ENCODE measurements at regions not wholly inside any gene's neighbourhood (a gene's known extent, or its start where the extent isn't known, plus 50 kb on each side); places are given as distances from the start of the nearest gene placed in this dataset.

GRCh38 chr22:27400811-27401210 is 400.7 kb downstream of the MN1 start:
- H4K5ac ChIP-seq (ENCODE audit: insufficient read length, low read depth, low read length): no peak overlapping the region
- no peak overlapping the region for H2BK120ac ChIP-seq (ENCODE audit: low read depth, low read length, poor library complexity, severe bottlenecking)
- no peak overlapping the region for H3K23ac ChIP-seq (ENCODE audit: insufficient read length, low read depth, low read length)
- no peak overlapping the region for H3K27ac ChIP-seq (ENCODE audit: insufficient read length, low read depth, low read length)
- no peak for TF ChIP-seq CTCF (conservative IDR thresholded peaks at IDR 0.05)
- no peak overlapping the region for H4K91ac ChIP-seq (ENCODE audit: insufficient read length, low read depth, low read length)
- H4K8ac ChIP-seq (replicated peaks; ENCODE audit: insufficient read length, low read depth, low read length): no peak overlapping the region
- H3K4me2 ChIP-seq (ENCODE audit: insufficient read depth, insufficient read length, low read length): no peak overlapping the region
- H4K20me1 ChIP-seq (ENCODE audit: control insufficient read depth, insufficient read depth, insufficient read length): no peaks in the 10 kb centered on the region
- Mint-ChIP-seq H3K27me3 (ENCODE audit: low read depth) (peaks cover 26% of the 10 kb centered on the region), H3K4me1 (no peaks in the 10 kb centered on the region; a peak in 1 of 4 replicates), H3K4me3 (no peak overlapping the region; a peak in 1 of 5 replicates), H3K36me3 (ENCODE audit: insufficient read depth in 1 of 3, low read depth in 3 of 3) (no peaks in the 10 kb centered on the region), H3K27ac (no peak overlapping the region), H3K9me3 (no peaks in the 10 kb centered on the region; a peak in 1 of 5 replicates)
- no CpG with 5 or more reads among the region's 1 CpG for WGBS (ENCODE audit: extremely low coverage, insufficient read length, low lambda C conversion rate)
- H2BK5ac ChIP-seq (ENCODE audit: insufficient read length, low read length): no peak overlapping the region
- no peak overlapping the region for H2AK5ac ChIP-seq (ENCODE audit: insufficient read length, low read length)
- H3T11ph ChIP-seq (ENCODE audit: low read length): no peak overlapping the region
- no peaks in the 10 kb centered on the region for H3K4me1 ChIP-seq (ENCODE audit: insufficient read depth, low read length)
- H3K18ac ChIP-seq (ENCODE audit: insufficient read length, low read depth, low read length): no peak overlapping the region
- no peaks in the 10 kb centered on the region for H3K27me3 ChIP-seq (ENCODE audit: insufficient read depth, low read length)
- H3K56ac ChIP-seq (ENCODE audit: insufficient read length, low read depth, low read length): no peak overlapping the region
- no peaks in the 10 kb centered on the region for H3K79me2 ChIP-seq (ENCODE audit: insufficient read depth, low read length)
- no peak overlapping the region for H2BK15ac ChIP-seq (ENCODE audit: low read depth, low read length)
- no peak overlapping the region for H3K14ac ChIP-seq (ENCODE audit: insufficient read depth, low read length)
- H3K4ac ChIP-seq (ENCODE audit: low read depth, low read length): no peak overlapping the region
- no peak for DNase-seq
- H2AFZ ChIP-seq (ENCODE audit: low read length): no peak overlapping the region
- no peaks in the 10 kb centered on the region for H3K23me2 ChIP-seq (ENCODE audit: insufficient read length, low read depth, low read length, poor library complexity, severe bottlenecking)
- no peaks in the 10 kb centered on the region for H3K9me3 ChIP-seq (ENCODE audit: control insufficient read depth, low read depth, low read length)
- no peaks in the 10 kb centered on the region for H3K79me1 ChIP-seq (ENCODE audit: insufficient read depth, low read depth, low read length, poor library complexity, severe bottlenecking)
- no peak overlapping the region for H3K9ac ChIP-seq (ENCODE audit: extremely low read depth, insufficient read length, low read length)
- H2BK20ac ChIP-seq (ENCODE audit: low read depth, low read length, poor library complexity, severe bottlenecking): no peak overlapping the region
- no peak overlapping the region for H2BK12ac ChIP-seq (ENCODE audit: insufficient read length, low read depth, low read length)
